ENCODE measurements at regions not wholly inside any gene's neighbourhood (a gene's known extent, or its start where the extent isn't known, plus 50 kb on each side); places are given as distances from the start of the nearest gene placed in this dataset.

GRCh38 chr21:16305686-16306085, 575.9 kb downstream of the USP25 start:
- H3K9ac ChIP-seq (ENCODE audit: insufficient read length) = peak overlapping the region; percentile 58
- DNase-seq (ENCODE audit: low read depth, low spot score) = peak; percentile 32

DNA sequence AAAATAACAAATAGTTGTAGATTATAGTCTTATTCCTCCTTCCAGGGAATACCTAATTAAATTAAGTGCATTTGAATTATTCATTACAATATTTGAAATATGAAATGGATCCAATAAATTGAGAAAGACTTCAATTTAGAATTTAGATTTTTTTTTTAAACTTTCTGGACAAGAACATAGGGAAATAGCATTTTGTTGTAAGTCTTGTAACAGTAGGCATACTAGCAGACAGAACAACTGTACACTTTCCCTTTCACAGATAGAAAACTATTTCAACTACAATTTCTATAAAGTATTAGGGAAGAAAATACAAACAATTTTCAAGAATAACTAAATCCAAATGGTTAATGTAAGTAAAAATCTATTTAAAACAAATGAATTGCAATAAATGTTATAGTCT, 577.5 kb downstream of the USP25 start:
- H3K36me3 ChIP-seq (ENCODE audit: insufficient read depth, low read length) = no peaks in the 10 kb centered on the region
- DNase-seq (ENCODE audit: low read depth, low spot score) = no peak
- no peaks in the 10 kb centered on the region for H3K9me3 ChIP-seq (ENCODE audit: low read depth, low read length)
- H3K27ac ChIP-seq = no peak overlapping the region
- peak overlapping the region; percentile 40; the same call in 1 of the 2 replicates for H3K4me3 ChIP-seq
- peak overlapping the region; percentile 51 for H3K9ac ChIP-seq (ENCODE audit: insufficient read length)
- TF ChIP-seq EZH2 (IDR thresholded peaks at IDR 0.05) = no peak
- TF ChIP-seq POLR2AphosphoS5 (IDR thresholded peaks at IDR 0.05; ENCODE audit: borderline replicate concordance, low read depth, low read length) = no peak
- no peak for TF ChIP-seq FOXP2 (optimal IDR thresholded peaks at IDR 0.05; ENCODE audit: control extremely low read depth, extremely low read length, insufficient read depth)

More at GRCh38 chr21:16305686-16306085, 575.9 kb downstream of the USP25 start:
- Histone ChIP-seq H3K36me3 (ENCODE audit: insufficient read depth, low read length) (no peaks in the 10 kb centered on the region), H3K9me3 (ENCODE audit: low read depth, low read length) (no peaks in the 10 kb centered on the region), H3K27ac (peak overlapping the region; percentile 88), H3K4me3 (peak overlapping the region; percentile 74)
- no peak for TF ChIP-seq EZH2 (IDR thresholded peaks at IDR 0.05)
- TF ChIP-seq FOXP2 (optimal IDR thresholded peaks at IDR 0.05; ENCODE audit: control extremely low read depth, extremely low read length, insufficient read depth) = no peak
- TF ChIP-seq POLR2AphosphoS5 (IDR thresholded peaks at IDR 0.05; ENCODE audit: borderline replicate concordance, low read depth, low read length) = no peak

DNA sequence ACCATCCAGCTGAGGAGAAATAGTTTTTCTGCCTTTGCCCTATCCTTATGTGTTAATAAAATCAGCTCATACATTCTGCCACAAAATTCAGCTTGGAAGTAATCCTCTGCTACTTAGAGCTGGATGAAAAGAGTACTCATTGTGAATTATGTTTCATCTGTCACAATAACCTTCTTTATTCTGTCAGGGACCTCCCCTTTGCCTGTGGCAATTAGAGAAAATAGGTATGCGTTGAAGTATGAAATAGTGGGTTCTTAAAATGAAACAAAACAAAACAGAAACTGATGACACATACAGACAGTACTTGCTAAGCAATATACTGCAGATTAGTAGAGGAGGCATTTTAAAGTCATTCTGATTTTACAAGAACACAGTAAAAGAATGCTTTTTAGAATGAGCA, 578.5 kb downstream of the USP25 start:
- DNase-seq (ENCODE audit: low read depth, low spot score) = no peak
- no peak overlapping the region for H3K27ac ChIP-seq
- no peaks in the 10 kb centered on the region for H3K36me3 ChIP-seq (ENCODE audit: insufficient read depth, low read length)
- H3K4me3 ChIP-seq = peak overlapping the region; percentile 40
- no peak for TF ChIP-seq FOXP2 (optimal IDR thresholded peaks at IDR 0.05; ENCODE audit: control extremely low read depth, extremely low read length, insufficient read depth)
- no peak for TF ChIP-seq EZH2 (IDR thresholded peaks at IDR 0.05)
- TF ChIP-seq POLR2AphosphoS5 (IDR thresholded peaks at IDR 0.05; ENCODE audit: borderline replicate concordance, low read depth, low read length) = no peak
- H3K9ac ChIP-seq (ENCODE audit: insufficient read length) = peak overlapping the region; percentile 51
- H3K9me3 ChIP-seq (ENCODE audit: low read depth, low read length) = no peaks in the 10 kb centered on the region

- H3K36me3 ChIP-seq (ENCODE audit: insufficient read depth, low read length) = no peaks in the 10 kb centered on the region
- no peaks in the 10 kb centered on the region for H3K9me3 ChIP-seq (ENCODE audit: low read depth, low read length)
- H3K9ac ChIP-seq (ENCODE audit: insufficient read length) = no peak overlapping the region
- no peak for DNase-seq (ENCODE audit: low read depth, low spot score)
- no peak overlapping the region for H3K27ac ChIP-seq
- TF ChIP-seq EZH2 (IDR thresholded peaks at IDR 0.05) (no peak), FOXP2 (optimal IDR thresholded peaks at IDR 0.05; ENCODE audit: control extremely low read depth, extremely low read length, insufficient read depth) (no peak), POLR2AphosphoS5 (IDR thresholded peaks at IDR 0.05; ENCODE audit: borderline replicate concordance, low read depth, low read length) (no peak)
- H3K4me3 ChIP-seq = no peak overlapping the region
Observed at GRCh38 chr21:16309250-16309971, 579.6 kb downstream of the USP25 start.

GRCh38 chr21:16310176-16310575, 580.4 kb downstream of the USP25 start:
- DNase-seq (ENCODE audit: low read depth, low spot score) = no peak
- no peak overlapping the region for H3K4me3 ChIP-seq
- H3K27ac ChIP-seq = peak overlapping the region; percentile 5; the same call in 1 of the 2 replicates
- H3K36me3 ChIP-seq (ENCODE audit: insufficient read depth, low read length) = no peaks in the 10 kb centered on the region
- H3K9me3 ChIP-seq (ENCODE audit: low read depth, low read length) = no peaks in the 10 kb centered on the region
- H3K9ac ChIP-seq (ENCODE audit: insufficient read length) = no peak overlapping the region
- TF ChIP-seq FOXP2 (optimal IDR thresholded peaks at IDR 0.05; ENCODE audit: control extremely low read depth, extremely low read length, insufficient read depth) (no peak), EZH2 (IDR thresholded peaks at IDR 0.05) (no peak), POLR2AphosphoS5 (IDR thresholded peaks at IDR 0.05; ENCODE audit: borderline replicate concordance, low read depth, low read length) (no peak)

- TF ChIP-seq FOXP2 (optimal IDR thresholded peaks at IDR 0.05; ENCODE audit: control extremely low read depth, extremely low read length, insufficient read depth) (no peak), POLR2AphosphoS5 (IDR thresholded peaks at IDR 0.05; ENCODE audit: borderline replicate concordance, low read depth, low read length) (no peak), EZH2 (IDR thresholded peaks at IDR 0.05) (no peak)
- Histone ChIP-seq H3K9ac (ENCODE audit: insufficient read length) (no peak overlapping the region), H3K27ac (no peak overlapping the region), H3K4me3 (no peak overlapping the region), H3K36me3 (ENCODE audit: insufficient read depth, low read length) (no peaks in the 10 kb centered on the region), H3K9me3 (ENCODE audit: low read depth, low read length) (no peaks in the 10 kb centered on the region)
- DNase-seq (ENCODE audit: low read depth, low spot score) = no peak
Observed at GRCh38 chr21:16311229-16311628, 581.4 kb downstream of the USP25 start.

GRCh38 chr21:16312321-16312720, 582.5 kb downstream of the USP25 start:
- no peak overlapping the region for H3K27ac ChIP-seq
- no peak overlapping the region for H3K9ac ChIP-seq (ENCODE audit: insufficient read length)
- no peaks in the 10 kb centered on the region for H3K36me3 ChIP-seq (ENCODE audit: insufficient read depth, low read length)
- no peak overlapping the region for H3K4me3 ChIP-seq
- no peaks in the 10 kb centered on the region for H3K9me3 ChIP-seq (ENCODE audit: low read depth, low read length)
- TF ChIP-seq POLR2AphosphoS5 (IDR thresholded peaks at IDR 0.05; ENCODE audit: borderline replicate concordance, low read depth, low read length) = no peak
- TF ChIP-seq EZH2 (IDR thresholded peaks at IDR 0.05) = no peak
- no peak for TF ChIP-seq FOXP2 (optimal IDR thresholded peaks at IDR 0.05; ENCODE audit: control extremely low read depth, extremely low read length, insufficient read depth)
- DNase-seq (ENCODE audit: low read depth, low spot score) = no peak

GRCh38 chr21:16315223-16315622, 585.4 kb downstream of the USP25 start:
- Histone ChIP-seq H3K9ac (ENCODE audit: insufficient read length) (no peak overlapping the region), H3K4me3 (no peak overlapping the region), H3K36me3 (ENCODE audit: insufficient read depth, low read length) (no peaks in the 10 kb centered on the region), H3K9me3 (ENCODE audit: low read depth, low read length) (no peaks in the 10 kb centered on the region), H3K27ac (no peak overlapping the region)
- no peak for DNase-seq (ENCODE audit: low read depth, low spot score)
- TF ChIP-seq POLR2AphosphoS5 (IDR thresholded peaks at IDR 0.05; ENCODE audit: borderline replicate concordance, low read depth, low read length) (no peak), EZH2 (IDR thresholded peaks at IDR 0.05) (no peak), FOXP2 (optimal IDR thresholded peaks at IDR 0.05; ENCODE audit: control extremely low read depth, extremely low read length, insufficient read depth) (no peak)

All from SK-N-MC (cell line).